Endothelial cell of umbilical vein (primary cell): ENCODE measurements at regions not wholly inside any gene's neighbourhood (a gene's known extent, or its start where the extent isn't known, plus 50 kb on each side); places are given as distances from the start of the nearest gene placed in this dataset.

Experiments used
- BruUV-seq: library from RNA; stranded (reverse); fragments of 400-500 nt; replicated peaks from 2 replicates; lab custom pipeline; 2021; lab: Mats Ljungman, UMichigan
- CTCF ChIA-PET: fragments of 300-600, 350-600 bp; sonication (Branson Sonifier 250); formaldehyde crosslinking; loops from one replicate; lab custom pipeline; 2021; ENCODE audit warnings: antibody characterized with exemption, inconsistent platforms; lab: Charles Lee
- POLR2A ChIA-PET: fragments of 300-600, 350-600 bp; sonication (Branson Sonifier 250); formaldehyde crosslinking; loops from one replicate; lab custom pipeline; 2021; ENCODE audit warnings: antibody characterized with exemption, inconsistent platforms; lab: Charles Lee
- DNase-seq: peaks from one replicate; pipeline ENCODE4 v3.0.0-alpha.2; 2011; ENCODE audit warnings: low read depth, low spot score
- FAIRE-seq: peaks from 2 replicates; lab custom pipeline; 2011; peaks lifted over from hg19 to GRCh38; lab: Jason Lieb, UNC
- H2AFZ ChIP-seq: 2 replicates; pipeline ENCODE4 v1.6.0; 2012; ENCODE audit warnings: low read depth, low read length, control low read depth, inconsistent platforms
- H3K27ac ChIP-seq: 2 replicates; pipeline ENCODE4 v1.5.1; 2011; ENCODE audit warnings: low read depth, mild to moderate bottlenecking, control low read depth, low read length, moderate library complexity; ENCODE audit not compliant: insufficient read depth
- H3K27me3 ChIP-seq, 2 experiments: 2 replicates each; pipeline versions ENCODE4 v1.6.0 to v1.6.1; 2011; ENCODE audit warnings: low read length in 2 of 2, mixed read lengths in 1 of 2; ENCODE audit not compliant: control insufficient read depth in 2 of 2, insufficient read depth in 2 of 2
- H3K36me3 ChIP-seq, 2 experiments: 2 replicates in 1 of 2; 3 replicates in 1 of 2; pipeline ENCODE4 v1.5.1; 2011; ENCODE audit warnings: low read length in 2 of 2, mild to moderate bottlenecking in 1 of 2, moderate library complexity in 1 of 2; ENCODE audit not compliant: control insufficient read depth in 2 of 2, insufficient read depth in 2 of 2; ENCODE audit errors: extremely low read depth in 1 of 2
- H3K4me1 ChIP-seq: 3 replicates; pipeline ENCODE4 v1.5.1; 2011; ENCODE audit warnings: mild to moderate bottlenecking, low read length; ENCODE audit not compliant: control insufficient read depth, insufficient read depth; ENCODE audit errors: extremely low read depth
- H3K4me2 ChIP-seq: 2 replicates; pipeline ENCODE4 v1.6.1; 2011; ENCODE audit warnings: low read length, control low read depth, mixed read lengths; ENCODE audit not compliant: insufficient read depth
- H3K4me3 ChIP-seq, 3 experiments: fragments of 200-600 bp in 1 of 3; sonication (generic), shearing (Covaris generic) in 1 of 3; replicated peaks in 1 of 3; 2 replicates each; pipeline ENCODE4 v1.5.1; 2011 to 2016; ENCODE audit warnings: control low read depth in 3 of 3, low read length in 3 of 3, mild to moderate bottlenecking in 2 of 3, inconsistent platforms in 1 of 3, low read depth in 1 of 3, moderate library complexity in 1 of 3; ENCODE audit not compliant: insufficient read depth in 1 of 3
- H3K79me2 ChIP-seq: 2 replicates; pipeline ENCODE4 v1.6.0; 2012; ENCODE audit warnings: low read length, inconsistent platforms; ENCODE audit not compliant: control insufficient read depth, insufficient read depth
- H3K9ac ChIP-seq: replicated peaks from 2 replicates; pipeline ENCODE3; 2011; ENCODE audit warnings: low read length, control low read depth; ENCODE audit not compliant: insufficient read depth; ENCODE audit errors: extremely low read depth
- H3K9me1 ChIP-seq: replicated peaks from 3 replicates; pipeline ENCODE4 v1.6.0; 2011; ENCODE audit warnings: mild to moderate bottlenecking, low read length; ENCODE audit not compliant: control insufficient read depth, insufficient read depth; ENCODE audit errors: extremely low read depth
- H3K9me3 ChIP-seq: replicated peaks from 2 replicates; pipeline ENCODE4 v1.5.1; 2012; ENCODE audit warnings: low read length, inconsistent platforms; ENCODE audit not compliant: control insufficient read depth, insufficient read depth
- H4K20me1 ChIP-seq: replicated peaks from 2 replicates; pipeline ENCODE3; 2011; ENCODE audit warnings: mild to moderate bottlenecking, low read length; ENCODE audit not compliant: control insufficient read depth, insufficient read depth; ENCODE audit errors: extremely low read depth
- EZH2 ChIP-seq: IDR thresholded peaks from 2 replicates; pipeline ENCODE4 v1.6.1; 2012; ENCODE audit warnings: borderline replicate concordance, low read depth, mild to moderate bottlenecking, moderate library complexity, low read length, inconsistent platforms; ENCODE audit not compliant: severe bottlenecking
- FOS ChIP-seq: IDR thresholded peaks from 2 replicates; pipeline ENCODE4 v1.6.1; 2011; ENCODE audit warnings: mild to moderate bottlenecking, low read length, moderate library complexity, borderline replicate concordance; ENCODE audit not compliant: insufficient read depth
- GATA2 ChIP-seq: IDR thresholded peaks from 2 replicates; pipeline ENCODE4 v1.7.0; 2011; ENCODE audit warnings: low read depth, mild to moderate bottlenecking, moderate library complexity, mixed read lengths, low read length; ENCODE audit not compliant: insufficient read length, insufficient read depth
- JUN ChIP-seq: IDR thresholded peaks from 2 replicates; pipeline ENCODE4 v1.6.1; 2011; ENCODE audit warnings: borderline replicate concordance, low read depth; ENCODE audit not compliant: insufficient read length, insufficient read depth
- MYC ChIP-seq: IDR thresholded peaks from one replicate; pipeline ENCODE4 v1.6.1; 2011; ENCODE audit warnings: mild to moderate bottlenecking, low read depth, low read length
- POLR2A ChIP-seq: IDR thresholded peaks from 2 replicates; pipeline ENCODE4 v1.6.1; 2012; ENCODE audit warnings: low read depth, mild to moderate bottlenecking, control low read depth, low read length
- POLR2AphosphoS5 ChIP-seq: IDR thresholded peaks from 2 replicates; pipeline ENCODE4 v1.6.1; 2012; ENCODE audit warnings: low read depth, mild to moderate bottlenecking, control low read depth, low read length, moderate library complexity; ENCODE audit not compliant: insufficient read depth
- dilution Hi-C: fragments of 300-500 bp; cut with MboI; formaldehyde crosslinking; loops from one replicate; pipeline ENCODE4 v1.15.0; 2019; ENCODE audit warnings: low sequenced_read_pairs; ENCODE audit not compliant: extremely low pct_ligation_motif_present
- intact Hi-C: fragments of 100-400 bp; cut with micrococcal nuclease; formaldehyde crosslinking; loops from one replicate; pipeline ENCODE4 v1.10.0; 2022
- TF ChIP-seq, protein P1 (sequence below), 2 donors: IDR thresholded peaks; 1 replicate in 1 of 2; 2 replicates in 1 of 2; pipeline ENCODE4 v1.5.1; 2011; ENCODE audit warnings: low read length in 2 of 2, mild to moderate bottlenecking in 2 of 2, moderate library complexity in 2 of 2, control low read depth in 1 of 2, inconsistent platforms in 1 of 2, low read depth in 1 of 2; ENCODE audit not compliant: insufficient read depth in 1 of 2; ENCODE audit errors: extremely low read depth in 1 of 2
- TF ChIP-seq, protein P2 (sequence below): IDR thresholded peaks from 2 replicates; pipeline ENCODE4 v1.6.1; 2011; ENCODE audit not compliant: insufficient read depth, insufficient read length

DNA sequence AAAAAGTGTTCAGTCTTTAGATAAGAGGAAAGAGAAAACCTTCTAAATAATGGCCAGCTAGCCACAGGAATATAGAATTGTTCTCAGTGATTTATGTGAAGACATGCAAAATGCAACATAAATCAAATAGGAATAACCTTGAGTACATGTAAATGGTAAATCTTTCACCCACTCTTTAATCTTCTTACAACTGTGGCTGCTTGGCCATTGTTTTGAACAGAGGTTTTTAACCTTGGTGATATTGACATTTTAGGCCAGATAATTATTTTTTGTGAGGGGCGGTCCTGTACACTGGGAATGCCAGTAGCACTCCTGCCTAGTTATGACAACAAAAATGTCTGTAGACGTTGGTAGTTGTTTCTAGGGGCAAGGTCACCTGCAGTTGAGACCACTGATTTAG lies 479.9 kb upstream of the NOVA1 start:
- dilution Hi-C loops = no loop called here
- H3K27ac ChIP-seq = no peak overlapping the region
- CTCF ChIA-PET = no interaction called here
- intact Hi-C loops = no loop called here
- H3K4me1 ChIP-seq = no peaks in the 10 kb centered on the region
- H3K4me3 ChIP-seq = no peak overlapping the region
- H3K9ac ChIP-seq = no peak overlapping the region
- no peak for FAIRE-seq
- H3K4me2 ChIP-seq = no peak overlapping the region
- no peak for DNase-seq
- POLR2A ChIA-PET = no interaction called here
- no peaks in the 10 kb centered on the region for H4K20me1 ChIP-seq
- no peaks in the 10 kb centered on the region for H3K79me2 ChIP-seq
- no peaks in the 10 kb centered on the region for H3K9me3 ChIP-seq
- no peaks in the 10 kb centered on the region for H3K9me1 ChIP-seq
- BruUV-seq = no TSS peak
- H3K36me3 ChIP-seq = no peaks in the 10 kb centered on the region
- no peaks in the 10 kb centered on the region for H3K27me3 ChIP-seq
- H2AFZ ChIP-seq = no peak overlapping the region
- TF ChIP-seq JUN = no peak
- no peak for TF ChIP-seq POLR2A
- TF ChIP-seq, protein P1, sequence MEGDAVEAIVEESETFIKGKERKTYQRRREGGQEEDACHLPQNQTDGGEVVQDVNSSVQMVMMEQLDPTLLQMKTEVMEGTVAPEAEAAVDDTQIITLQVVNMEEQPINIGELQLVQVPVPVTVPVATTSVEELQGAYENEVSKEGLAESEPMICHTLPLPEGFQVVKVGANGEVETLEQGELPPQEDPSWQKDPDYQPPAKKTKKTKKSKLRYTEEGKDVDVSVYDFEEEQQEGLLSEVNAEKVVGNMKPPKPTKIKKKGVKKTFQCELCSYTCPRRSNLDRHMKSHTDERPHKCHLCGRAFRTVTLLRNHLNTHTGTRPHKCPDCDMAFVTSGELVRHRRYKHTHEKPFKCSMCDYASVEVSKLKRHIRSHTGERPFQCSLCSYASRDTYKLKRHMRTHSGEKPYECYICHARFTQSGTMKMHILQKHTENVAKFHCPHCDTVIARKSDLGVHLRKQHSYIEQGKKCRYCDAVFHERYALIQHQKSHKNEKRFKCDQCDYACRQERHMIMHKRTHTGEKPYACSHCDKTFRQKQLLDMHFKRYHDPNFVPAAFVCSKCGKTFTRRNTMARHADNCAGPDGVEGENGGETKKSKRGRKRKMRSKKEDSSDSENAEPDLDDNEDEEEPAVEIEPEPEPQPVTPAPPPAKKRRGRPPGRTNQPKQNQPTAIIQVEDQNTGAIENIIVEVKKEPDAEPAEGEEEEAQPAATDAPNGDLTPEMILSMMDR (IDR thresholded peaks at IDR 0.05; ENCODE audit: extremely low read depth in 1 of 2, insufficient read depth in 1 of 2, low read depth in 1 of 2, low read length in 2 of 2) = no peak
- no peak for TF ChIP-seq GATA2
- TF ChIP-seq POLR2AphosphoS5 = no peak
- TF ChIP-seq FOS = no peak
- no peak for TF ChIP-seq MYC
- TF ChIP-seq, protein P2, sequence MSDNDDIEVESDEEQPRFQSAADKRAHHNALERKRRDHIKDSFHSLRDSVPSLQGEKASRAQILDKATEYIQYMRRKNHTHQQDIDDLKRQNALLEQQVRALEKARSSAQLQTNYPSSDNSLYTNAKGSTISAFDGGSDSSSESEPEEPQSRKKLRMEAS = no peak
- TF ChIP-seq EZH2 = no peak
